Activated CD8-positive, alpha-beta memory T cell treated with anti-CD3 and anti-CD28 coated beads for 24 hours (primary cell): ENCODE measurements at regions not wholly inside any gene's neighbourhood (a gene's known extent, or its start where the extent isn't known, plus 50 kb on each side); places are given as distances from the start of the nearest gene placed in this dataset.
"Not testable (repeated sequence)": the region's sequence is repeated elsewhere in the genome, so short reads cannot be mapped to it uniquely, and the experiment has no call there.

ENCODE experiments used
- DNase-seq: peaks from one replicate; pipeline ENCODE4 v3.0.0-alpha.2; 2020

GRCh38 chr16:51516960-51517359 is 365.9 kb upstream of the SALL1 start:
- DNase-seq = not testable (repeated sequence)

- DNase-seq = no peak
These were observed 359.3 kb upstream of the SALL1 start for GRCh38 chr16:51510416-51510815.

GRCh38 chr16:51509336-51509735 is 358.3 kb upstream of the SALL1 start:
- no peak for DNase-seq

GRCh38 chr16:51508490-51509212 is 357.6 kb upstream of the SALL1 start:
- DNase-seq = no peak

GRCh38 chr16:51507286-51507685 is 356.2 kb upstream of the SALL1 start:
- DNase-seq = no peak

GRCh38 chr16:51500306-51500705 is 349.2 kb upstream of the SALL1 start:
- DNase-seq = no peak

- no peak for DNase-seq
These were observed 346.6 kb upstream of the SALL1 start for GRCh38 chr16:51497541-51498211.

- DNase-seq = no peak
These were observed 339.8 kb upstream of the SALL1 start for GRCh38 chr16:51490866-51491265.

GRCh38 chr16:51487880-51488279 is 336.8 kb upstream of the SALL1 start:
- DNase-seq = no peak

GRCh38 chr16:51474414-51475091 is 323.5 kb upstream of the SALL1 start:
- no peak for DNase-seq

GRCh38 chr16:51473091-51473490 is 322.0 kb upstream of the SALL1 start:
- DNase-seq = no peak

GRCh38 chr16:51470492-51470891 is 319.4 kb upstream of the SALL1 start:
- DNase-seq = no peak

- no peak for DNase-seq
These were observed 313.9 kb upstream of the SALL1 start for GRCh38 chr16:51464996-51465395.

GRCh38 chr16:51461255-51461654 is 310.2 kb upstream of the SALL1 start:
- no peak for DNase-seq

GRCh38 chr16:51458356-51459140 is 307.5 kb upstream of the SALL1 start:
- no peak for DNase-seq

GRCh38 chr16:51457775-51458174 is 306.7 kb upstream of the SALL1 start:
- no peak for DNase-seq

GRCh38 chr16:51455398-51455797 is 304.3 kb upstream of the SALL1 start:
- no peak for DNase-seq

GRCh38 chr16:51453251-51453650 is 302.2 kb upstream of the SALL1 start:
- no peak for DNase-seq

- DNase-seq = no peak
These were observed 299.8 kb upstream of the SALL1 start for GRCh38 chr16:51450909-51451308.

GRCh38 chr16:51450376-51450775 is 299.3 kb upstream of the SALL1 start:
- no peak for DNase-seq

GRCh38 chr16:51449441-51449840 is 298.4 kb upstream of the SALL1 start:
- DNase-seq = no peak

- DNase-seq = no peak
These were observed 294.2 kb upstream of the SALL1 start for GRCh38 chr16:51445250-51445649.

GRCh38 chr16:51443934-51444333 is 292.9 kb upstream of the SALL1 start:
- DNase-seq = no peak
